Stomach (tissue), 8 donors: ENCODE measurements at regions not wholly inside any gene's neighbourhood (a gene's known extent, or its start where the extent isn't known, plus 50 kb on each side); places are given as distances from the start of the nearest gene placed in this dataset.

ENCODE experiments used
- DNase-seq, 2 donors: peaks; one replicate each; pipeline versions ENCODE4 v3.0.0 to v3.0.0-alpha.2; 2013 to 2019
- H3K27ac ChIP-seq, 5 donors: fragments of 200-600 bp in 4 of 5; sonication (generic) in 4 of 5; one replicate each; pipeline ENCODE4 v1.5.1; 2013 to 2019; ENCODE audit warnings: mild to moderate bottlenecking in 1 of 5, moderate library complexity in 1 of 5
- H3K27me3 ChIP-seq, 3 donors: fragments of 200-600 bp; sonication (generic); one replicate each; pipeline ENCODE4 v1.5.1; 2017 to 2019; ENCODE audit warnings: mixed run types in 1 of 3
- H3K36me3 ChIP-seq, 4 donors: fragments of 200-600 bp; sonication (generic); 1 replicate in 3 of 4; 2 replicates in 1 of 4; pipeline ENCODE4 v1.5.1; 2016 to 2019
- H3K4me1 ChIP-seq, 4 donors: fragments of 200-600 bp; sonication (generic); one replicate each; pipeline ENCODE4 v1.5.1; 2016 to 2019
- H3K4me3 ChIP-seq, 4 donors: fragments of 200-600 bp; sonication (generic) in 3 of 4; one replicate each; pipeline ENCODE4 v1.5.1; 2016 to 2019; ENCODE audit warnings: mild to moderate bottlenecking in 1 of 4
- H3K9me3 ChIP-seq, 4 donors: fragments of 200-600 bp; sonication (generic); one replicate each; pipeline ENCODE4 v1.5.1; 2016 to 2019
- CTCF ChIP-seq, 7 experiments: fragments of 450-650 bp in 4 of 7; fragments of 200-600 bp in 3 of 7; sonication (generic) in 3 of 7; IDR thresholded peaks; one replicate each; pipeline ENCODE4 v1.5.1; 2016 to 2019; ENCODE audit warnings: antibody characterized with exemption in 7 of 7, control low read depth in 2 of 7, mild to moderate bottlenecking in 1 of 7
- EP300 ChIP-seq: sonication (generic); formaldehyde crosslinking; IDR thresholded peaks from one replicate; pipeline ENCODE4 v1.6.1; 2017; ENCODE audit warnings: antibody characterized with exemption
- POLR2A ChIP-seq, 4 donors: fragments of 450-650 bp; IDR thresholded peaks; one replicate each; pipeline ENCODE4 v1.6.1; 2016; ENCODE audit warnings: antibody characterized with exemption in 4 of 4, control low read depth in 2 of 4, mild to moderate bottlenecking in 1 of 4, moderate library complexity in 1 of 4
- POLR2AphosphoS5 ChIP-seq, 3 donors: sonication (generic); formaldehyde crosslinking; IDR thresholded peaks; one replicate each; pipeline ENCODE4 v1.6.1; 2016; ENCODE audit warnings: antibody characterized with exemption in 3 of 3
- WGBS, 5 donors: extraction: QIAGEN DNeasy Blood & Tissue Kit in 3 of 5; methylation state at CpG; one replicate each; pipeline versions ENCODE4 v1.1.5 to v1.1.7; 2013 to 2018; 5-methylcytosine and 5-hydroxymethylcytosine counted together
- intact Hi-C: fragments of 100-400 bp; cut with DNase I; formaldehyde crosslinking; loops from one replicate; pipeline ENCODE4 v1.15.1; 2023; ENCODE audit warnings: low total_unique reads
- donor health status: healthy with polysubstance abuse.
- donor health status: Bipolar disorder and iron deficiency.
- donor health status: healthy.

- H3K27me3 ChIP-seq = no peaks in the 10 kb centered on the region
- intact Hi-C loops = no loop called here
- no peak overlapping the region for H3K27ac ChIP-seq
- no peak for DNase-seq
- 40 to 56% (median 48%) methylated on average over 3 of the region's 3 CpGs for WGBS, 5 donors
- H3K4me3 ChIP-seq = no peak overlapping the region
- no peaks in the 10 kb centered on the region for H3K36me3 ChIP-seq
- H3K4me1 ChIP-seq = no peaks in the 10 kb centered on the region
- H3K9me3 ChIP-seq = no peaks in the 10 kb centered on the region
- TF ChIP-seq EP300 = no peak
- TF ChIP-seq POLR2A (IDR thresholded peaks at IDR 0.05) = no peak
- TF ChIP-seq POLR2AphosphoS5 (IDR thresholded peaks at IDR 0.05) = no peak
- no peak for TF ChIP-seq CTCF (IDR thresholded peaks at IDR 0.05)
Observed at GRCh38 chr2:57617318-57617717, 429.3 kb upstream of the VRK2 start.

- TF ChIP-seq EP300 (no peak), CTCF (IDR thresholded peaks at IDR 0.05) (no peak), POLR2AphosphoS5 (IDR thresholded peaks at IDR 0.05) (no peak), POLR2A (IDR thresholded peaks at IDR 0.05) (no peak)
- Histone ChIP-seq H3K36me3 (no peaks in the 10 kb centered on the region), H3K4me1 (no peaks in the 10 kb centered on the region), H3K27ac (no peak overlapping the region), H3K4me3 (no peak overlapping the region), H3K27me3 (no peaks in the 10 kb centered on the region), H3K9me3 (no peaks in the 10 kb centered on the region)
- 35 to 68% (median 49%) methylated on average over 2 of the region's 2 CpGs for WGBS, 5 donors
- intact Hi-C loops = no loop called here
- DNase-seq = no peak
Observed at GRCh38 chr2:57621122-57621663, 425.4 kb upstream of the VRK2 start.

GRCh38 chr2:57622009-57622408 lies 424.6 kb upstream of the VRK2 start:
- DNase-seq = no peak
- Histone ChIP-seq H3K27me3 (no peaks in the 10 kb centered on the region), H3K9me3 (no peaks in the 10 kb centered on the region), H3K36me3 (no peaks in the 10 kb centered on the region), H3K4me3 (no peak overlapping the region), H3K27ac (no peak overlapping the region), H3K4me1 (no peaks in the 10 kb centered on the region)
- 44 to 61% (median 55%) methylated on average over 1 of the region's 1 CpG for WGBS, 5 donors
- intact Hi-C loops = no loop called here
- TF ChIP-seq POLR2A (IDR thresholded peaks at IDR 0.05) = no peak
- no peak for TF ChIP-seq POLR2AphosphoS5 (IDR thresholded peaks at IDR 0.05)
- TF ChIP-seq CTCF (IDR thresholded peaks at IDR 0.05) = no peak
- no peak for TF ChIP-seq EP300

- intact Hi-C loops = no loop called here
- Histone ChIP-seq H3K36me3 (no peaks in the 10 kb centered on the region), H3K9me3 (peaks cover 0 to 32% (median 19%) of the 10 kb centered on the region in 4 donors), H3K4me3 (no peak overlapping the region), H3K4me1 (no peaks in the 10 kb centered on the region), H3K27me3 (no peaks in the 10 kb centered on the region), H3K27ac (no peak overlapping the region)
- WGBS, 5 donors = 80 to 91% (median 88%) methylated on average over 3 of the region's 3 CpGs
- DNase-seq = no peak
- no peak for TF ChIP-seq POLR2A (IDR thresholded peaks at IDR 0.05)
- no peak for TF ChIP-seq EP300
- TF ChIP-seq POLR2AphosphoS5 (IDR thresholded peaks at IDR 0.05) = no peak
- no peak for TF ChIP-seq CTCF (IDR thresholded peaks at IDR 0.05)
Observed at GRCh38 chr2:57656198-57656597, 390.4 kb upstream of the VRK2 start.
